NCI-H526 treated with DMSO at 0.1 percent for 48 hours (cell line): ENCODE measurements at regions not wholly inside any gene's neighbourhood (a gene's known extent, or its start where the extent isn't known, plus 50 kb on each side); places are given as distances from the start of the nearest gene placed in this dataset.
"Not testable (repeated sequence)": the region's sequence is repeated elsewhere in the genome, so short reads cannot be mapped to it uniquely, and the experiment has no call there.

Source experiments
- DNase-seq: peaks from one replicate; lab custom pipeline; 2025; lab: John Stamatoyannopoulos, UW

DNA sequence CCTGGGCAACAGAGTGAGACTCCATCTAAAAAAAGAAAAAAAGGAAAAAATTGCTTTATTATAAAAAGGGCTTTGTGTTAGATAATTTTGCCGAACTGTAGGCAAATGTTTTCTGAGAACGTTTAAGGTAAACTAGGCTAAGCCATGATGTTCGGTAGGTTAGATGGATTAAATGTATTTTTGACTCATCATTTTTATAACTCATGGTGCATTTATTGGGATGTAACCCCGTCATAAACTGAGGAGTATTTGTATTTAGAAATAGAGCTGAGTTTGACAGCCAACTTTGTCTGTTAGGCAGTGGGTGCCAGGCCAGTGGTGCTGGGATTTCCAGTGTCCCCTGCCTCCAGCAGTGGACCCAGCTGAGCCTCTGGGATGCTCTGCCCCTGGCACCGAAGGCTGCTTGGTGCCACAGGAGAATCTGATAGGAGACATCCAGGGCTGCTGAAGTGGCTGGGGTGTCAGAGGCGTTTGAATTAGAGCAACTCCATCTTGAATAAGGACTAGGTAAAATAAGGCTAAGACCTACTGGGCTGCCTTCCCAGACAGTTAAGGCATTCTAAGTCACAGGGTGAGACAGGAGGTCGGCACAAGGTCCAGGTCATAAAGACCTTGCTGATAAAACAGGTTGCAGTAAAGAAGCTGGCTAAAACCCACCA lies 114.9 kb upstream of the EEPD1 start:
- no peak for DNase-seq

DNA sequence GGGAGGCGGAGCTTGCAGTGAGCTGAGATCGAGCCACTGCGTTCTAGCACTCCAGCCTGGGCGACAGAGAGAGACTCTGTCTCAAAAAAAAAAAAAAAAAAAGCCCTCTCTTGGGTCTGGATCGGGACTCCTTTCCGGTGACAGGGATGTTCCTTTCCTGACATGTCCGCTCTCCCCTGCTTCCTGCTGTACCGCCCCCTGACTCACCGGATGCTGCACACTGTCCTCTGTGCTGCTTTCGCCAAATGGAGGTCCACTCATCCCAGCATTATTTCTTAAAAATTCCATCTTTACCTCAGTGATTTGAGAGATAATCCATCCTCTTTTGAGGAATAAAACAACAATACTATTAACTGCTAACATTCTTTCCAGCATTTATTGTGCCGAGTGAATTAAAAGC lies 113.8 kb upstream of the EEPD1 start:
- no peak for DNase-seq

DNA sequence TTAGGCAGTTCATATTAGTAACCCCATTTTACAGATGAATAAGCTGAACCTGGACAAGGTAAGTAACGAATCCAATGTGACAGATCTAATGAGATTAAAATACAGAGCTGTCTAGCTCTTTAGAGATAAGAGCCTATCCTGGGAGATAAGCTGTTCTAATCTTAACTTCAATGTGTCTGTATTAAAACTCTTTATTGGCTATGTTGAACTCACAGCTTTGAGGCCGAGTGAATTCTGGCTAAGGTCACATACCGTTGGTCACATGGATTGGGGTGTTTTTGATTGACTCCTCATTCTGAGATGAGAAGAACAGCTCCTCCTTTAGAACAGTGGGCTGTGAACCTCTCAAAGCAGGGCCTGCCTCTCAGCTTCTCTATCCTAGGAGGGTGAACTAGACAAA lies 113.4 kb upstream of the EEPD1 start:
- no peak for DNase-seq

DNA sequence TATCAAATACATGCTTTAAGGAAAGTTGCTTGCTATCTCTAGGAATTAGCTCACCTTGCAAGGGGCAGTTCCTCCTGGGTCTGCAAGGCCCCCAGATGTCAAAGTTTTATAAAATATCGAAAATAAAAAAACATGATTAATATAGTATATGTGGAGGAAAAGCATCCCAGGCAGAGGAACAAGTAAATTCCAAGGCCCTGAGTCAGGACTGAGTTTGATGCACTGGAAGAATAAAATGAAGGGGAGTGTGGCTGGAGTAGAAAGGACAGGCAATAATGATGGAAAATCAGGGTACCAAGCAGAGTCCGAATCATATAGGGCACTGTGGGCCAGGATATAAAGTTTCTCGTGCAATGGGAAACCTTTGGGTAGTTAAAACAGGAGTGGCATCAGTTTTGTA lies 112.4 kb upstream of the EEPD1 start:
- no peak for DNase-seq

DNA sequence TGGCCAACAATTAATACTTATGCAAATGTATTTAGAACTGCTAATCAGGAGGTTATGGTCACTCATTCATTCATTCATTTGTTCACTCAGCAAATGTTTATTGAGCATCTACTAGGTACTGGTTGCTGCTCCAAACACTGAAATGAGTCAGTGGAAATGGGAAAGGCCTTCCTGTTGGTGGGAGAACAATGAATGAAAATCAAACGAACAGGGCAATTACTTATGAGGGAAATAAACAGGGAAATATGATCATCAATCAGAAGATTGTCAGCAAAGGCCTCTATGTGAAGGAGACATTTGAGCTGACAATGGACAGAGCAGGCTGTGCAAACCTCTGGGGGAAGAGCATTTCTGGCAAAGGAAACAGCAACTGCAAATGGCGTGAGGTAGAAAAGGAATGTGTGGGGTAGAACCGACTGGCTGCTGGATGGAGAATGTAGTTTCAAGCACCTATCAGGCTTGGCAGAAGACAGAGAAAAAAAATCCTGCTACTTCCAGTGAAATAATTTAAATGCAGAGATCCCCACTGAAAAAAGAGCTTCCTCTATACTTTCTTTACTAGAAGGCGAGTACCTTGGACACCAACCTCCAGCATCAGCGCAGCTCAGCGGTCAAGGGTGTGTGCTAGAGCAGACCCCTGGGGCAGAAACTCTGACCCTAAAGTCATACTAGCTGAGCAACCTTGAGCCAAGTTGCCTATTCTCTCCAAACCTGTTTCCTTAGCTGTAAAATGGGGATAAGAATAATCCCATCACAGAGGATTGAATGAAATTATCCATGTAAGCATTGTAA lies 108.8 kb upstream of the EEPD1 start:
- no peak for DNase-seq

DNA sequence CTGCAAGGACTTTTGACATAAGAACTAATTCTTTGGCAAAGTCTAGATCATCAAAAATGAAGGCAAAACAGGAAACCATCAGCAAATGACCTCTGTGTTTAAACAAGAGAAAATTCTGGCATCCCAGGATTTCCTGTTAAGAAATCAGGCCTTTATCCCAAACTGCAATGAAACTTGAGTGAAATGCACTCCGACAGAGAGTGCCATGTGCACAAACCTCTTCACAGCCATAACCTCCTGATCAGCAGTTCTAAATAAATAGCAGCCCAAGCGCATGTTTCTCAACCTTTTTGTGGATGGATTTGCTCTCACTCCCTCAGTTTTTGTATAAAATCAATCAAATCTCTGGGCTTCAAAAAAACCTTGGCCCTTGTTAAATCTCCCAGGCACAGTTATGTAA lies 107.7 kb upstream of the EEPD1 start:
- no peak for DNase-seq

DNA sequence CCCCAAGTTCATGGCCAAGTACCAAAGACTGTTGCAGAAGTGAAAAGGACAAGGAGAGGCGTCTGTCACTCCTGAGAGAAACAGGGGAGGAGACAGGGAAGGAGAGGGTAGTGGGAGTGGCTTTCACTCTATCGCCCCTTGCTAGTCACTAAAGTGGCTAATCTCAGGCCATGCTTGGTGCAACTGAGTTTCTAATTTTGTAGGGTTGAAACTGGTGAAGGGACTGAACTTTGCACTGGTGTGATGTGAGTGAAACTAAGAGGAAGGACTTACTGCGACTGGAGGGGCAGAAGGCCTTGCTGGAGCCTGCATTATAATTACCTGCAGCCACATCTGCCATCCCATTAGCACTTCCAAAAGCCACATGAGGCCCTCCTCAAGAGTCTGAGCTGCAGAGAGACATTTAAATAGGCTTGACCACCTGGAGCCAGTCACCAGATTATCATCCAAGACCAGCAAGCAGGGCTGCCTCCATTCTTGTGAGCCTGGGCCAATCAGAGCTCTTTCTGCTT lies 107.2 kb upstream of the EEPD1 start:
- no peak for DNase-seq

DNA sequence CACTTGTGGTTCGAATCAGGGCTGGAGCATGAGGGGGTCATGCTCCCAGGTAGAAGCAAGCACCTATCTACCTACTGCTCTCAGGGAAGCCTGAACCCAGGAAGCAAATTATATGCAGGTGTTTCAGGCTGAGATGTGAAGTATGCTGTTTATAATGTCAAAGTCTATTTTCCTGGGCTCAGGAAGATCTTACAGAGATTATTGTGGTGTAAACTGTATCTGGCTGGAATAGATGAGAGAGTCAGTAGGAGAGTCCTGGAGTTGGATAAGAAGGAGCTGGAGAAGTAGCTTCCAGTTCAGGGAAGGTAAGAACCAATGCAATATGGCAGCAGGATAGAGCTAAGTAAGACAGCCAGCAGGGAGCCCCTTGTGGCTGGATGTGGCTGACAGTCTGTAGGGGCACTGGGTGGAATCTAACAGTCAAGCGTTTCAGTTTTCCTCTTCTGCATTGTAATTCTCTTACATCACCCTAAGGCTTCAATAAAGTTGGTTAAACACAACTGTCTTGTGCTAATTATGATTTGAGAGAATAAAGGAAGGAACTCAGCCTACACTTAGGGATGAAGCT lies 105.9 kb upstream of the EEPD1 start:
- DNase-seq: no peak

DNA sequence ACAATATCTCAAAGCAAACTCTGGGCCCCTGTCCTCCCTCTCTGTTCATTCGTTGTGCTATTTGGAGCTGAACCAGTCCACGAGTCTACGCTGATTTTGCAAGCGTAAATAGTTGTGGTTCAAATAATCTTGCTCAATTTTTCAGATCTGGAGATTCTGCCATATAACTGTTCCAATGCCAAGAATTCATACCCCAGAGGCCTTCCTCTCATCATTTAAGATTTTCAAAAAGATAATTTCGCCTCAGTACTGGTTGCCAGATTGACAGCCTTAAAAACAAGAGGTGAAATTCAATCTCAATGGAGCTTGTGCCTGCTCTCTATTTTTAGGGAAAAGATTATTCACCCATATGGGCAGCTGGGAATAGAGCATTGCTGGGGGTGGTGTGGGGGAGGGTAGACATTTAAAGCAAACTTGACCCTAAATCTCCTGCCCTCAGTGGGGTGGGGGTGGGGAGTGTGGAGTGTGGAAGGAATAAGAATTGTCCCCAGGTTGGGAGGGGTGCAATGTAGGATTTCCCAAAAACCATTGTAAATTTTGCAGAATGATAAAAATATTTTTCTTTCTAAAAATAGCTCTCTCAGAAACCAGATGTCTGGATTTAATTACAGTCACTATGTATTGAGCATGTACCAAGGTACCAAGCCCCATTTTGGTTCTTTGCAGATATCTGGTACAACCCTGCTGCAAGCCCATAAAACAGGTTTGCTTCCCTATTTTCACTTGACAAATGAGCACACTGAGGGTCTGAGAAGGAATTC lies 104.7 kb upstream of the EEPD1 start:
- no peak for DNase-seq

DNA sequence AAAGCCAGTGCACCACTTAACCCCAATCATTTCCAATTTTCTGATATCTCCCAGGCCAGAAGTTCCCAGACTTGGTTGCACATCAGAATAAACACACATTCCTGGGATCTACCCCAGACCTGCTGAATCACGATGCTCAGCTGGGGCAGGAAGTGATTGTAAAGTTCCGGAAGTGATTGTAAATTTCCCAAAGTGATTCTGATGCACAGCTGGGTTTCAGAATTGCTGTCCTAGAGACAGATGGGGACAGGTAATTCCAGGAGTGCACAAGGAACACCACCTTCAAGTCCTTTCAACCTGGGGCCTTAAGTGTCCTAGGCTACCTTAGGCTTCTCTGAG lies 104.2 kb upstream of the EEPD1 start:
- DNase-seq: no peak

DNA sequence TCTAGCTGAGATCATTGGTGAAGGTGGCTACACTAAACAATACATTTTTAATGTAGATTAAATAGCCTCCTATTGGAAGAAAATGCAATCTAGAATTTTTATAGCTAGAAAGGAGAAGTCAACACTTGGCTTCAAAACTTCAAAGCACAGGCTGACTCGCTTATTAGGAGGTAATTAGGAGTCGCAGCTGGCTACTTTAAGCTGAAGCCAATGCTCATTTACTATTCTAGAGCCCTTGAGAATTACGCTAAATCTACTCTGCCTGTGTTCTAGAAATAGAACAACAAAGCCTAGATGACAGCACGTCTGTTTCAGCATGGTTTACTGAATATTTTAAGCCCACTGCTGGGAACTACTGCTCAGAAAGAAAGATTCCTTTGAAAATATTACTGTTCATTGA lies 101.6 kb upstream of the EEPD1 start:
- DNase-seq: no peak

DNA sequence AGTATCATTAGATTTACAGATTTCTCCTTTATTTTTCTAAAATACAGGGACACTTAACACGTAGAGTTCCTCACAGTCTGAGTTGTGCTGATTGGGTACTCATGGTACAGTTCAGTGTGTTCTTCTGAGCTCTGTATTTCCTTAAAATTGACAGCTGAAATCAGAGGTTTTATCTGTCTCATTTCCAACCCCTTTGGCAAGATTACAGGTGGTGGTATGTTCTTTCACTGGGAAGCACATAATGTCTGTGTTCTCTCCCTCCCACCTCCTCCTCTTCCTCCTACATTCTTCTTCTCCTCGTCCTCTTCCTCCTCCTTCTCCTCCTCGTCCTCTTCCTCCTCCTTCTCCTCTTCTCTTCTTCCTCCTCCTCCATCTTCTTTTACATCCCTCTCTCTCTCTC lies 99.5 kb upstream of the EEPD1 start:
- DNase-seq: no peak

DNA sequence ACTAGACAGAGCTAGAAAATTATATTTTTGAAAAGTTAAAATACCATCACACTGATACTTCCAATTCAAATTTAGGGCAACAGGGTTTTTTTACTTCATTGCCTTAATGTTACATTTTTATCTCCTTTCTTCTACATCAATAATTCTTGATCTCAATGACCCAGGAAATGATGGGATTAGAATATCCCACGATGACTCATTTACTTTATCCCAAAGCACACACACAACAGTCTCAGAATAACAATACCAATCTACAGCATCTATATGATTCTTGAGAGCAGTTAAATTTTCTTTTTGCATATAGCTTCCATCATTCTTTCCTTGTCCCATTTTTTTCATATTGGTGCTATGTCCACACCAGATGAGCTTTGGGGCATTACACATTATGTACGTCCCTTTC lies 98.4 kb upstream of the EEPD1 start:
- no peak for DNase-seq

DNA sequence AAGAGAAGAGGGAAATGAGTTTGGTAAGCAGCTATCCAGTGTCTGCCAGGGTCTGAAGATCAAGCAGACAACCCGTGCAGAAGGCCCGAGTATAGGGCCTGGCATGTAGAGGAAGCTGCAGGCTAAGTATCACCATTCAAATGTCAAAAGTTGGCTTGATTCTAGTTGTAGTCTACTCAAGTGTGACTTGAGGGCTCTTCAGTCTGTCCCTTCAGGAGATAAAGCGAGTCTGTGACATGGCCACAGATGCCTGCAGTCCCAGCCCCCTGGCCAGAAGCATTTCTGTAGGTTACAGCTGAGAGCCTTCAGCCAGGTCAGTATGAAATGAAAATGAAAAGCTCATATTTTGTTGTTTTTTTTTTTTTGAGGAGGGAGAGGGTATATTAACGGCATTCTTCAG lies 97.8 kb upstream of the EEPD1 start:
- no peak for DNase-seq

DNA sequence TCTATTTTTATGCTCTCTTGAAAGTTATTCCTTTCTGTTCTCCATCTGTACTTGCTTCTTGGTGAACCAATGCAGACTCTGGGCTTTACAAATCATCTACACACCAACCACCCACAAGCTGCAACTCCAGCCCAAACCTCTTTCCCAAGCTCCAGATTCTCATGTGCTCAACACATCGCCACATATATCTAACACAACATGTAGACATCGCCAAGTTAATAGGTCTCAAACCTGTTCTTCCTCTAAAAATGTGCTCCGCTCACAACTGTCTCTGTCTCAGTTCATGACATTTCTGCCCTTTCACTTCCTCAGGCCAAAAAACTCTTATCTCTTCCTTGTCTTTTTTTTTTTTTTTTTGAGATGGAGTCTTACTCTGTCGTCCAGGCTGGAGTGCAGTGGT lies 95.7 kb upstream of the EEPD1 start:
- no peak for DNase-seq

DNA sequence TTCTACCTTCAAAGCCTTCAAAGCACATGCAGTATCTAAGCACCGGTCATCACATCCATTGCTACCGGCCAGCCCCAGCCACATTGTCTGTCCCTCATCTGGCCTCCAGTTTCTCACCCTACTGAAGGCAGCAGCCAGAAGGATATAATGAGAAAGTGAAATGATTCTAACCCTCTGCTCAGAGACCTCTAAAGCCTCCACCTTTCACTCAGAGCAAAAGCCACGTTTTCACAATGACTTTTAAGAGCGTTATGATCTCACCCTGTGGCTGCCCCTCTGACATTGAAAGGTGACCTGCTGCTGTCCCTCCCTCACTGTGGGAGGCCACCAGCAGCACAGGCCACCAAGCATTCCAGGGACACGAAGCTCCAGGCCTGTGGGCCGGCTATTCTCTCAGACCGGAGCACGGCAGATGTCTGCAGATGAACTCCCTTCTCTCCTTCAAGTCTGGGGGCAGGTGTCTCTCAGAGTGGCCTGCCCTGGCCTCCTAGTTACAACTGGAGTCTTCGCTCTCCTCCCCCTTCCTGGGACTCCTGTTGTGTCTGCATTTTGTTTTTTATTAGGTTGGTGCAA lies 94.9 kb upstream of the EEPD1 start:
- DNase-seq: no peak

DNA sequence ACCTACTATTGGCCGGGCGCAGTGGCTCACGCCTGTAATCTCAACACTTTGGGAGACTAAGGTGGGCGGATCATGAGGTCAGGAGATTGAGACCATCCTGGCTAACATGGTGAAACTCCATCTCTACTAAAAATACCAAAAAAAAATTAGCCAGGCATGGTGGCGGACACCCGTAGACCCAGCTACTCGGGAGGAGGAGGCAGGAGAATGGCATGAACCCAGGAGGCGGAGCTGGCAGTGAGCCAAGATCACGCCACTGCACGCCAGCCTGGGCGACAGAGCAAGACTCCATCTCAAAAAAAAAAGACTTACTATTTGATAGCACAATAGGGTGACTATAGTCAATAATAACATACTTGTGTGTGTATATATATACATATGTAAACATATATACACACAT lies 92.7 kb upstream of the EEPD1 start:
- DNase-seq: not testable (repeated sequence)

DNA sequence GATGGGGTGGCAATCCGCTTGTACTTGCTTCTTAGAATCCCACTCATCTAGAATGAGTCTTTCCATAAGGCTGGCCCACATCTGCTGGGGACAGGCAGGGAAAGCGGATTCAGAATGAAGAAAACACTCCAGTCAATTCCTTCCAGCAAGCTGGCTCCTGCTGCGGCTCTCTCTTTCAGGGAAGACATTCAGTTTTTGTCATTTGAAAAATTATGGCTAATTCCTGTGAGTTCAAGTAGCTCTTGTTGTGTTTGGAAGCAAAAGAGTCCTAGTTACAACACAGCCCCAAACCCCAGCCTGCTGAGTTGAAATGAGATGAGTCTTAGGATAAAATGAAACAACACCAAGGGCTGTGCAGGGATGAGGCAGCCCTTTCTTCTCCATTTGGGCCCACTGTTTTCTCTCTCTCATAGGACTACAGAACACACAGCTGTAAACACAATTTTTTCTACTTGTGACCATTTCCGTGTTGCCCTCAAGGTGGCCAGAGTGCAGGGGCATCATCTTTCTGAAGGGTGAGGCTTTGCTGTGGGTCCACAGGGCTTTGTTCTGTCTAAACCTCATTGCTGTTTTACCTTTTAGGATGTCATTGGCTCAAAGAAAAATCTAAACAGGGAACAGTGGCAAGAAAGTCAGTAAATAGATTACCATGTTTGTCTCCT lies 90.8 kb upstream of the EEPD1 start:
- no peak for DNase-seq

DNA sequence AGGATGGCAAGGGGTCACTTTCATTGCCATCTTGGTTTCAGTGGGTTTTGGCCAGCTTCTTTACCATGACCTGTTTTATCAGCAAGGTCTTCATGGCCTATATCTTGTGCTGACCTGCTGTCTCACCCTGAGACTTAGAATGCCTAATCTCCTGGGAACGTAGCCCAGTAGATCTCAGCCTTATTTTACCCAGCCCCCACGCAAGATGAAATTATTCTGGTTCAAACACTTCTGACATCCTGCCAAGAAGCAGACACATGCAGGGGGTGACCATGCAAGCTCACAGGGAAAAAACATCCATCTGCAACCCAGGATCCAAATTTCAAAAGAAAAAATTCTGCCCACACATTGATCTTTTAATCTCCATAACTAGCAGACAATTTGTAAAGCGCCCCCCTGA lies 88.4 kb upstream of the EEPD1 start:
- no peak for DNase-seq

DNA sequence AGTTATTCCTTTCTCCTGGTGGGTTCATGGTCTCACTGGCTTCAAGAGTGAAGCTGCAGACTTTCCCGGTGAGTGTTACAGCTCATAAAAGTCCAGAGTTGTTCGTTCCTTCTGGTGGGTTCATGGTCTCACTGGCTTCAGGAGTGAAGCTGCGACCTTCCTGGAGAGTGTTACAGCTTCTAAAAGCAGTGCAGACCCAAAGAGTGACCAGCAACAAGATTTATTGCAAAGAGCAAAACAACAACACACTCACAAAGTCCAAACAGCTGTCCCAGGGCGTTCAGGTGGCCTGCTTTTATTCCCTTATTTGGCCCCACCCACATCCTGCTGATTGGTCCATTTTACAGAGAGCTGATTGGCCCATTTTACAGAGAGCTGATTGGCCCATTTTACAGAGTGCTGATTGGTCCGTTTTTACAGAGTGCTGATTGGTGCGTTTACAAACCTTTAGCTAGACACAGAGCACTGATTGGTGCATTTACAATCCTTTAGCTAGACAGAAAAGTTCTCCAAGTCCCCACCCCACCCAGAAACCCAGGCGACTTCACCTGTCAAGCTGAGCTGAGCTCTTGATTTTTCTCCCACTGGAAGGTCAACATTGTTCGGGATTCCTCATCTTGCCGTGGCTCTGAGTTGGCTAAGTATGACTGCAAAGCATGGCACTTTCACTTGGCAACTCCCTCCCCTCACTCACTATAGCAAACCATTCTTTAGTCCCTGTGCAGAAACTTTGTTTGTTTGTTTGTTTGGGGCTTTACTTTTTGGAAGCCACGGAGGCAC lies 87.3 kb upstream of the EEPD1 start:
- DNase-seq: not testable (repeated sequence)

DNA sequence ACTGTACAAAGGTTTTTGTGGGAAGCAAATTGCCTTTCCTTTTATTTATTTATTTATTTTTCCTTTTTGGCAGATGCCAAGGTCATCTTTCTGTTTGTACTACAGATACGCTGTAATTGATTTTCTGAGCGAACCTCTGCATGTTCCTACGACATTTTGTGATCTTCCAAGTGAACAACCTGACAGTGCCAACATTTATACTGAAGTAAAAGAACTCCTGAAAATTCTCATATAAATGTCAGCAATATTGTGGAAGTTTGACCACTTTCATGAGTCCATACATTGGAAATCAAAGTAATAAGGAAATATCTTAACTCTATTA lies 86.8 kb upstream of the EEPD1 start:
- no peak for DNase-seq
